Coronary artery (tissue), 2 donors: ENCODE measurements at regions not wholly inside any gene's neighbourhood (a gene's known extent, or its start where the extent isn't known, plus 50 kb on each side); places are given as distances from the start of the nearest gene placed in this dataset.

Experiments
- DNase-seq: peaks from one replicate; pipeline ENCODE4 v3.0.0-alpha.2; 2017; ENCODE audit warnings: low spot score
- H3K27ac ChIP-seq, 2 donors: fragments of 200-600 bp; sonication (generic); one replicate each; pipeline ENCODE4 v1.5.1; 2016 to 2019
- H3K4me3 ChIP-seq: fragments of 200-600 bp; sonication (generic); 2 replicates; pipeline ENCODE4 v1.5.1; 2016; ENCODE audit warnings: mild to moderate bottlenecking, moderate library complexity
- CTCF ChIP-seq: fragments of 200-600 bp; sonication (generic); IDR thresholded peaks from one replicate; pipeline ENCODE4 v1.5.1; 2019; ENCODE audit warnings: antibody characterized with exemption

DNA sequence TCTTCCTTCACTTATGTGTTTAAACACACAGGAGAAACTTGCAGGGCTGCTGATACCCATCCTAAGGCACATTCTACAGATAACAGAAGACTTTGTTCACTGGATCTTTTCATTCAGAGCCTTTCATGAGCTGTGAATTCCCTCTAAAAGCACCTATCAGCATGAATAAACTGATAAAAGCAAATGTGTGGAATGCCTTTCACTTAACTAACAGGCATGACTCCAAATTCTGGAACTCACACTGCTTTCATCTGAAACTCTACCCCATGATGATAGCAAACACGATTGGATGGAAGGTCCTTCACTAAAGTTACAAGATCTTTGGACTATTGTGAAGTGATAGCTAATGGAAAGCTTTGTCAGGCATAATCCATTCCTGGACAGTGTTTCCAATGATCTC is 457.3 kb downstream of the EFNB2 start:
- TF ChIP-seq CTCF = no peak
- no peak overlapping the region for H3K27ac ChIP-seq
- DNase-seq = no peak
- H3K4me3 ChIP-seq = no peak overlapping the region

DNA sequence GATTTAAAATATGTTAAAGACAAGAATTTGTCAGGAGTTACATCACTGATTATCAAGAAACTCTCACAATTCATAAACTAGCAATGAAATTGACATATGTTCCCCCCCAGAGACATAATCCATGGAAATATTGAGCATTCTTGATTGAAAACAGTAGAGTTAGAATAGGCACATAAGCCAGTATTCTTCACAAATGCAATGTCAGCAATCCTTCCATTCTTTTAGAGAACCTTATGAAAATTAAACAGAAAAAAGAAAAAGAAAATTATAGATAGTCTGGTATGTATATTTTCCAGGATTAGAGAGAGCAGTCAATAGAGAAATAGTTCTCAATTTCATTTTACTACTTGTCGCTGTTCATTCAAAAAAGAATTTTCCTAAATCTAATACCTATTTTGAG is 458.4 kb downstream of the EFNB2 start:
- no peak for TF ChIP-seq CTCF
- no peak for DNase-seq
- no peak overlapping the region for H3K4me3 ChIP-seq
- H3K27ac ChIP-seq = no peak overlapping the region

GRCh38 chr13:106072014-106072413 is 463.4 kb downstream of the EFNB2 start:
- TF ChIP-seq CTCF = no peak
- Histone ChIP-seq H3K4me3 (no peak overlapping the region), H3K27ac (no peak overlapping the region)
- DNase-seq = no peak

- no peak overlapping the region for H3K27ac ChIP-seq
- no peak for DNase-seq
- TF ChIP-seq CTCF = no peak
- H3K4me3 ChIP-seq = no peak overlapping the region
Measured at GRCh38 chr13:106063591-106064313, 471.7 kb downstream of the EFNB2 start.

DNA sequence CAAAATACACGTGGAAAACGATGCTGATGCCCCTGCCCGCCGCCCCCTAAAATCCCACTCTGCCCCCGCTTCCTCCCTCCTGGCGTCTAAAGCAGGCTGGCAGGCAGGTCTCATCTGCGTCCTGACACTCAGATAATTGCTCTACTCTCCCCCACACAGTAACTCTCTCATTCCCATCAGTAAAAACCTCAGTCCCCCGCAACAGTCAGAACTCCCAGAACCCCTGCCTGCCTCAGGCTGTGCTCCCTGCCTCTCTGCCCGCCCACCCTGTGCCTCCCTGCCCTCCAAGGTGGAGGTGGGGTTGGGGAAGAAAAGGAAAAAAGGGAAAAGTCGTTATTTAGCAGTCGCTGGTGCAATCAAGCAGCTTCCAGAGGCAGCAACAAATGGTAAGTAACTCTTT is 473.7 kb downstream of the EFNB2 start:
- TF ChIP-seq CTCF = no peak
- no peak overlapping the region for H3K4me3 ChIP-seq
- H3K27ac ChIP-seq = no peak overlapping the region
- no peak for DNase-seq

DNA sequence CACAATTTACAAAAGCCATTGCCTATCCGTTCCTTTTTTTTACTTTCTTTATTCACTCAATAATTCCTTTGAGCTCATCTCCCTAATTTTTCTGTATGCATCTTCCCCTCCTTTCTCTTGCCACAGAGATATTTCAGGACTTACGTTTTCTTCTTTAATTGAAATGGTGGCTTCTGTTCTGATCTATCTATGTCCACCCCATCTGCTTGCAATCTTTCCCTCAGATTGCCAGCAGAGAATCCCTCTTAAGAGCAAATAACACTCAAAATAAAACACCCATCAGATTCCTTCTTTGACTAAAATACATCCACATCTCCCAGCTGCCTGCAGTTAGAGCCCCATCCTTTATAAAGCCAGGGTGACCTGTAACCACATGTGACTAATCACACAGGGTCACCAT is 478.6 kb downstream of the EFNB2 start:
- Histone ChIP-seq H3K4me3 (no peak overlapping the region), H3K27ac (no peak overlapping the region)
- TF ChIP-seq CTCF = no peak
- DNase-seq = no peak

DNA sequence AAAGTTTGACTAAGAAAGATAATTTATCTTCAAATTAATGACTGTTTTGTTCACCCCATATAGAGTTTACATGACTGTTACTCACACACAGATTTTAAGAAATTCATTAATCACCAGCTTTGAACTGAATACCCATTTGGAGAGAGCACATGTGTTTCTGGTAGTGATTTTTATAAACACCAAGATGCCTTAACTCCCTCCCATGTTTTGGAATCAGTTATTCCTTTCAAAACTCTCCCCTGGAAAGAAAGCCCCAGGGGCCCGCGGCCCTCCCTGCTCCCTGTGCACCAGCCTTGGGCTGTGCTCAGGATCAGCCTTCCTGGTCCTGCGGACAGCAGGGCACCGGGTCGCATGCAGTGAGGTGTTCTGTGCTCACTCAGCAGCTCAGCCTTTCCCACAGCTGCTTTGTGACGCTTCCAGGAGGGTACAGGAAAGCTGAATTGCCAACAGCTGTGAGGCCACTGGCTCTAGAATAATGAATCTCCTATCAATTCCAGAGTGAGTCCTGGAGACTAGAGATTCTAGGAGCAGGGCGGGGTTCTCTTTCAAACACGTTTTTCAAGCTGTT is 483.2 kb downstream of the EFNB2 start:
- no peak overlapping the region for H3K4me3 ChIP-seq

More for the DNA sequence above, 483.2 kb downstream of the EFNB2 start:
- no peak for DNase-seq
- no peak overlapping the region for H3K27ac ChIP-seq
- no peak for TF ChIP-seq CTCF
